ENCODE measurements at regions not wholly inside any gene's neighbourhood (a gene's known extent, or its start where the extent isn't known, plus 50 kb on each side); places are given as distances from the start of the nearest gene placed in this dataset.

GRCh38 chr1:30295266-30295665 lies 428.1 kb downstream of the MATN1 start:
- peaks cover 0 to 6% of the 10 kb centered on the region in 2 donors for H3K27me3 ChIP-seq
- no peaks in the 10 kb centered on the region for H3K9me3 ChIP-seq
- H3K36me3 ChIP-seq, result no peaks in the 10 kb centered on the region
- TF ChIP-seq CTCF (IDR thresholded peaks at IDR 0.05) (no peak), POLR2A (IDR thresholded peaks at IDR 0.05) (no peak), POLR2AphosphoS5 (IDR thresholded peaks at IDR 0.05) (no peak)
- H3K4me1 ChIP-seq, result no peaks in the 10 kb centered on the region
- H3K27ac ChIP-seq, result no peak overlapping the region
- intact Hi-C loops (cut with DNase I; ENCODE audit: low total_unique reads), result no loop called here
- no peak for DNase-seq (ENCODE audit: low spot score in 2 of 2)
- H3K4me3 ChIP-seq, result no peak overlapping the region

DNA sequence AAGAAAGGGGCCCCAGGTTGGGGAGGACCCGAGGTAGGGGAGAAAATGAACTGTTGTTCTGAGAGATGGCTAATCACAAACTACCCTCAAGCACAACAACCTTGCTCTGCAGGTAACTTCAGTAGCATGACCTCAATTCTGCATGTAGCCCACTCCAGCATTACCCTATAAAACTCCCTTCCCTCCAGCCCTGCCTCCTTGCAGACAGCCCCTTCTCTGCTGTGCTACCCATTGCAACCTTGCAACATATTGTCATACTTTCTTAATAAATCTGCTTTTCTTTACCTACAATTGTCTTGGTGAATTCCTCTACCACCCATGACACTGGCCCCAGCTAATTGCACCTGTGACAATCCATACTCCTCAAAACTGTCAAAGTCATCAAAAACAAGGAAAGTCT lies 428.9 kb downstream of the MATN1 start:
- Histone ChIP-seq H3K4me3 (no peak overlapping the region), H3K27me3 (no peaks in the 10 kb centered on the region), H3K36me3 (no peaks in the 10 kb centered on the region), H3K27ac (no peak overlapping the region), H3K4me1 (no peaks in the 10 kb centered on the region), H3K9me3 (no peaks in the 10 kb centered on the region)
- intact Hi-C loops (cut with DNase I; ENCODE audit: low total_unique reads), result no loop called here
- no peak for DNase-seq (ENCODE audit: low spot score in 2 of 2)
- TF ChIP-seq POLR2AphosphoS5 (IDR thresholded peaks at IDR 0.05) (no peak), POLR2A (IDR thresholded peaks at IDR 0.05) (no peak), CTCF (IDR thresholded peaks at IDR 0.05) (no peak)

DNA sequence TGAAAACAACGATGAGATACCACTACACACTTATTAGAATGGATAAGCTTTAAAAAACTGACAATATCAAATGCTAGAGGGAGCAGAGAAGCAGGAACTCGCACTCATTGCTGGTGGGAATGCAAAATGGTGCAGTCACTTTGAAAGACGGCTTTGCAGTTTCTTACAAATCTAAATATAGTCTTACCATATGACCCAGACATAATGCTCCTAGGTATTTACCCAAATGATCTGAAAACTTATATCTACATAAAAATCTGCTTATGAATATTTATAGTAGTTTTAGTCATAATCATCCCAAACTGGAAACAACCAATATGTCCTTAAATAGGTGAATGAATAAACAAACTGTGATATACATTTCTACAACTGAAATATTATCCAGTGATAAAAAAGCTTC lies 430.9 kb downstream of the MATN1 start:
- H3K27ac ChIP-seq, result no peak overlapping the region
- no peaks in the 10 kb centered on the region for H3K27me3 ChIP-seq
- no peaks in the 10 kb centered on the region for H3K36me3 ChIP-seq
- H3K9me3 ChIP-seq, result no peaks in the 10 kb centered on the region
- no peak for DNase-seq (ENCODE audit: low spot score in 2 of 2)
- H3K4me1 ChIP-seq, result no peaks in the 10 kb centered on the region
- H3K4me3 ChIP-seq, result no peak overlapping the region
- intact Hi-C loops (cut with DNase I; ENCODE audit: low total_unique reads), result no loop called here
- TF ChIP-seq CTCF (IDR thresholded peaks at IDR 0.05) (no peak), POLR2A (IDR thresholded peaks at IDR 0.05) (no peak), POLR2AphosphoS5 (IDR thresholded peaks at IDR 0.05) (no peak)

DNA sequence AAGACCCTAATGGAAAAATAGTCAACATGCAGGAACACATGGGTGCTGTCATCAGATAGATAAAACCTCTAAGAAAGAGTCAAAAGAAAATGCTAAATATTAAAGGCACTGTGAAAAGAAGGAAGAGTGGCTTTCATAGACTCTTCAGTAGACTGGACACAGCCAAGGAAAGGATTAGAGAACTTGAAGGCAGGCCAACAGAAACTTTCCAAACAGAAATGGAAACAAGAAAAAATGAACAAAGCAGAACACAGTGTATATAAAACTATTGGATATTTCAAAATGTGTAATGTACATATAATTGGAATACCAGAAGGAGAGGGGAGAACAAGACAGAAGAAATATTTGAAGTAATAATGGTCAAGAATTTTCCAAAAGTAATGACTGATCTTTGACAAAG lies 431.9 kb downstream of the MATN1 start:
- DNase-seq (ENCODE audit: low spot score in 2 of 2), result no peak

DNA sequence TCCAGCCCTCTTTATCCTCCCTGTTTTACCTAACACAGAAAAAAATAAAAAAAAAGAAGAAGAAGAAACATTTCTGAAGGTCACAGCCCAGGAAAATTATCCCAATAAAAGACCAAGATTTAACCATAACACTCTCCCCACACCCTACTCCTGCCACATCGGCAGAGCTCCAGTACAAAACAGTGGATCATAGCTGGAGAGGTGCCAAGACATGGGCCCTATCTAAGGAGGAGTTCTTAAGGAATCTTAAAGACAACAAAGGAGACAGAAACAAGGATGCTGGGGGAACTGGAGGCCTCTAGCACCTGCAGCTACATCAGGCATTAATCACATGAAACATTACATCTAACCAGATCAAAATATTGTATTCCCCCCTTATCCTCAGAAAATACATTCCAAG lies 432.8 kb downstream of the MATN1 start:
- H3K4me1 ChIP-seq, result no peaks in the 10 kb centered on the region
- intact Hi-C loops (cut with DNase I; ENCODE audit: low total_unique reads), result no loop called here
- H3K27ac ChIP-seq, result no peak overlapping the region
- no peak for TF ChIP-seq CTCF (IDR thresholded peaks at IDR 0.05)
- no peak for TF ChIP-seq POLR2A (IDR thresholded peaks at IDR 0.05)
- no peak for TF ChIP-seq POLR2AphosphoS5 (IDR thresholded peaks at IDR 0.05)
- no peak overlapping the region for H3K4me3 ChIP-seq
- DNase-seq (ENCODE audit: low spot score in 2 of 2), result no peak
- no peaks in the 10 kb centered on the region for H3K27me3 ChIP-seq
- no peaks in the 10 kb centered on the region for H3K9me3 ChIP-seq
- H3K36me3 ChIP-seq, result no peaks in the 10 kb centered on the region

More for the DNA sequence above, 431.9 kb downstream of the MATN1 start:
- Histone ChIP-seq H3K9me3 (no peaks in the 10 kb centered on the region), H3K4me1 (no peaks in the 10 kb centered on the region), H3K27ac (no peak overlapping the region), H3K4me3 (no peak overlapping the region), H3K27me3 (no peaks in the 10 kb centered on the region), H3K36me3 (no peaks in the 10 kb centered on the region)
- intact Hi-C loops (cut with DNase I; ENCODE audit: low total_unique reads), result no loop called here
- TF ChIP-seq POLR2AphosphoS5 (IDR thresholded peaks at IDR 0.05), result no peak
- TF ChIP-seq POLR2A (IDR thresholded peaks at IDR 0.05), result no peak
- no peak for TF ChIP-seq CTCF (IDR thresholded peaks at IDR 0.05)
